Kidney glomerular epithelial cell (primary cell): ENCODE measurements at regions not wholly inside any gene's neighbourhood (a gene's known extent, or its start where the extent isn't known, plus 50 kb on each side); places are given as distances from the start of the nearest gene placed in this dataset.

ENCODE experiments used
- DNase-seq: peaks from one replicate; lab custom pipeline; 2025; lab: John Stamatoyannopoulos, UW

DNA sequence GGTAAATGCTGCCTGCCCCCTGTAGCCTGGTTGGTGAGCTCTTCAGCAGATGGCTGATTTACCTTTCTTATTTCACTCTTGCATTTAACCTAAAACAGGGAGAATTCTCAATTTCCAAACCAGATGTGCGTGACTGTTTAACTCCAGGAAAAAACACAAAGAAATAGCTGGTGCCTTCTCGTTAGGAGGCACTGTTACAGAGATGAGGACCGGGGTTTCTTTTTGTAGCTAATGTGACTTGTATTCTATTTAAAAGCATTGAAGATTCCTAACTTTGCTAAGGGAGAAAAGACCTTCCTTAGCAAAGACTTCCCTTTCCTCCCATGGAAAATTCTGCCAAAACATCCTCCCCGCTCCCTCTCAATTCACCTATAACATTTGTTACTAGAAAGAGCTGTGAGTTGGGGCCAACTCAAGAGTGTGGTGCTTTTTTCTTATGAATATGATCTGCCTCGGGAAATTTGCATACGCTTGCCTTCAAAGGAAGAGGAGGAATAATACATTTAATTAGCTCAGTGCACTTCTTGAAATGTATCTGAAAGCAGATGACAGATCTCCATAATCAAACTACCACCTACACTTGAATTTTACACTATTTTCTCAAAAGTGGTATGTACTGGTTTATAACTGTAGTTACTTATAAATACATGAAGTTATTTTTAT is 102.0 kb upstream of the ARID2 start:
- DNase-seq = no peak

DNA sequence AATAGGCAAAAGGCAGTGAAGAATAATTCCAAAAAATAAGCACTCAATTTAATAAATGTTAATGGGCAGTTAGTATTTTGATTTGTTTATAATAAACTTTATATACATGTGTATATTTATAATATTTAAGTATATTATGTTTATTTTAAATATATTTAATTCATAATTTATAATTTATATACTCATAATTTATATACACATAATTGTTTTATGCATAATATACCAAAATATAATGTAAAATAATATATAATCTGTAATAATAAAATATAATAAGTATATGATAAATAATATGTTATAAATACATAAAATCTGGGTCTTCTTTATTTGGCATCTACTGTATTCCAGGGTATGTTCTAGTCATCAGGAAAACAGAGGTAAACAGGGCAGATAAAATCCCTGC is 100.2 kb upstream of the ARID2 start:
- DNase-seq = no peak

DNA sequence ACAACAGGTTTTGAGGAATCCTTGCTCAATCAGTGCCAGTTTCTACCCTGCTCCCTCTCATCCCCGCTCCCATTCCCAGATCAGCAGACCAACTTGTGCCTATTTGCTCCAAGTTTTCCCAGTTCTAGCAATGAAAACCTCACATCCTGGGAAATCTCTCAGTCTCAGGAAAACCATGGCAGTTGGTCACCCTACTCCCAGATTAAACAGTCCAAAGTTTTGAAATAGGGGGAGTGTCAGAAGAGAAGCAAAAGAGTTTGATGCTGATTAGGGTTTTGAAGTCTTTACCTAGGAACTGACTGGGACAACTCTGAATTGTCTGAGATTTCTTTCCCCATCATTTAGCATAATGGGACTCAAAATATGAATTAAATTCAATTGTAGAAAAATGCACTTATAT is 95.8 kb upstream of the ARID2 start:
- DNase-seq = no peak

DNA sequence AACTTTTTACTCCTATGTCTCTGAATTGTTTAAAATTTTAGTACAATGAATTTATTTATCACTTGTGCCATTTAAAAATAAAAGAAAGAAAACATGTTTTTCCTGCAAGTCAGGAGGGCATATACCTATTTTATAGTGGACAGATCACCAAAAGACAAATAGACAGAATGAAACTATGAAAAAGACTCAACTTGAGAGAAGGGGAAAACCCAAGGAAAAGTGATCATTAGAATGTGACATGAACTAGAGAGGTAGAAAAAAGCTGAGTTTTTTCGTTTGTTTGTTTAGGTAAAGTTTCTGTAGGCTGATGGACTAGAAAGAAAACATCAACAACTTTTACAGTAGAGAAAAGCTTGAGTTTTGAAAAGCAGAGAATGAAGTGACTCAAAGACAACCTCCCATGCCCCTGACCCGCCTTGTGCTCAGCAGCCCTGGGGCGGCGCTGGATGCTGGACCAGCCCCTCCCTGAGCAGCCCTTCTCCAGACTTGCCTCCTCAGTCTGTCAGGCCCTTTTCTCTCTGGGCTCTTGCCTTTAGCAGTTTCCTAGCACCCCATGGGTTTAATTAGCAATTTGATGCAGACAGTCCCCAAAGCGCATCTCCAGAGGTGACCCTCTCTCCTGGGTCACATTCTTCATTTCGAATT is 95.1 kb upstream of the ARID2 start:
- DNase-seq = no peak

DNA sequence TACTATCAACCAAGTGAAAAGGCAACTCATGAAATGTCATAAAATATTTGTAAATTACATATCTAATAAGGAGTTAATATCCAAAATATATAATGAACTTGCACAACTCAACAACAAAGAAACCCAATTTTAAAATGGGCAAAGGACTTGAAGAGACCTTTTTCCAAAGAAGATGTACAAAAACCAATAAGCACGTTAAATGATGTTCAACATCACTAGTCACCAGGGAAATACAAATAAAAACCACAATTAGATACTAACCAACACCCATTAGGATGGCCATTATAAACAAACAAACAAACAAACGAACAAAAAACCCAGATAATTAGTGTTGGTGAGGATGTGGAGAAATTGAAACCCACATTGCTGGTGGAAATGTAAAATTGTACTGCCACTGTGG is 92.3 kb upstream of the ARID2 start:
- DNase-seq = no peak

DNA sequence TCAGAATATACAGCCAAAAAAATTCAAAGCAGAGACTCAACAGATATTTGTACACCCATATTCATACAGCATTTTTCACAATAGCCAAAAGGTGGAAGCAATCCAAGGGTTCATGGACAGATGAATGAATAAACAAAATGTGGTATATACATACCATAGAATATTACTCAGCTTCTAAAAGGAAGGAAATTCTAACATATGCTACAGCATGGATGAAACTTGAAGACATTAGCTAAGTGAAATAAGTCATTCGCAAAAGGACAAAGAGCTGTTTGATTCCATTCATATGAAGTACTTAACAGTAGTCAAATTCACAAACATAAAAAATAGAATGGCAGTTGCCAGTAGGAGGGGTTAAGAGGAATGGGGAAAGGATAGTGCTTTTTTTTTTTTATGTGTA is 91.8 kb upstream of the ARID2 start:
- DNase-seq = no peak

DNA sequence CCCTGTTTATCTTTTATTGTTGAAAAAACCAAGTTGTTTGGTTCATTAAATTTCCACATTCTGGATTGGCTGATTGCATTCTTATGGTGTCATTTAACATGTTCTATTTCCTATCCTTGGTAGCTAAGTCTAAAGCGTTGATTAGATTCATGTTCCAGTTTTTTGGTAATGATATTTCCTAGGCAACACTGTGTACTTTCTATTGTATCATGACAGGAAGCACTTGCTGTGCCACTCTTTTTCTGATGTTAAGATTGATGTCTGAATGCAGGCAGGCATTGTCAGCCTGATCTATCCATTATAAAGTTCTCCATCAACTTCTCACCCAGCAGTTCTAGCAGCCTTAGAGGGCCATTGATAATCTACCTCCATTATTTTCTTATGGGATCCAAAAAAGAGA is 91.1 kb upstream of the ARID2 start:
- DNase-seq = no peak

DNA sequence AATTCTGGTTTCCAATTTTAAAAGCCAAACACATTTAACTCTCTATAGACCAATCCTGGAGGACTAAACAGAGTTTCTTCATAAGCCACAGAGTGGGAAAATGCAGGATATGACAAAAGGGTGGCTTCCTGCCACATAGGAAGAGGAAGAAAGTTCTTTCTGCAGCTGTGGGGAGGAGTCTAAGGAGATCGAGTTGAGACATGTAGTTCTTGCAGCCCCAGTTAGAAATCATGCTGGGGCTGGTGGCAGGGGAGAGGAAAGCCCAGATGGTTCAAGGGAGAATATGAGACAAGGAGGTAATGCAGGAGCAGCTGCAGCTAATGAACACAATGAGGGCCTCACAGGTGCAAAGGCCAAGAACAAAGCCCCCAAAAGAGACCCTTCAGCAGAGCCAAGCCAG is 85.0 kb upstream of the ARID2 start:
- DNase-seq = no peak

DNA sequence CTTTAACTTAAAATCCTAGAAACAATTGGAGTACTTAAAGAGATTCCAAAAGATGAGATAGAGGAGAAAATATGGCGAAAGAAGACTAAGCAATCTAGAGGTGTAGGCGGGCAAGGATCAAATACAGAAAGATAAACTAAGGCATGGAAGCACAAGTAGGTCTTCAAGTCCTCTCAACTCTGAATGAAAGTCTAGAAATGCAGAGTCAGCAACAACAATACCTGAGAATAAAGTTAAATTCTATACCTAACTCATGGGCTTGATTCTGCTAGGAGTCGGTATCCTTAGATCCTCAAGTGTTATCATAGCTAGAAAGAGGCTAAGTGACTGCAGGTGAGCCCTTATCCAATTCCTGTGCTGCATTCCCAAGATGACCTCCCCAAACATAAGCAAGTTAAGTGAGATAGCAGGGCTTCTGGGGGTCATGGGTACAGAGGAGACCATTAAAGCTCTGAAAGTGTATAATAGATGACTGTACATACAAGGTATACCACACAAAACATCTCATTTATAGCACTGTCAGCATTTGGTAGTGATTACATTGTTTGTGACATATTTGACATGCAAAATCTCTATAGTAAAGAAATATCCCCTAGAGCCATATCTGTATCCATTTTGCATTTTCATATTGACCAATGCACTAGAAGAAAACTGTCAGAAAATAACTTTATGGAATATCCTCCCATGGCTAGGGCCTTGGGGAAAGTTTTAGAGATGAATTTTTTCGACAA is 82.5 kb upstream of the ARID2 start:
- DNase-seq = no peak

DNA sequence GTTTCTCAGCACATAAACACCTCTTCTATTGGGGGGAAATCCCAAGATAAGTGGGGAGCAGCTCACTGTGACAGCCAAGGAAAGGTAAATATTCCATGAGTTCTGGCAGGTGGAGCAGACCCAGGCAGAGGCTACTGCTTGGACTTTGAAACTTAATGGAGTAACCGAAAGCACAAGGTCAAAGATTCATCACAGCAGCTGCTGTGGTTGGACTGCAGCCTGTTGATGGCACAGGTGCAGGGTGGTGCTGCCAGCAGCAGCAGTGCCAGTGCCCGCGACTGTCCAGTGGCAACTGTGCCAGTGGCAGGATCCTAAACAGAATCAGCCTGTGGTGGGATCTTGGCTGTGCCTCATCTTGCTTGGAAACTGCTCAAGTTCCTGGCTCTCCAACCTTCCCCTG is 81.4 kb upstream of the ARID2 start:
- no peak for DNase-seq

DNA sequence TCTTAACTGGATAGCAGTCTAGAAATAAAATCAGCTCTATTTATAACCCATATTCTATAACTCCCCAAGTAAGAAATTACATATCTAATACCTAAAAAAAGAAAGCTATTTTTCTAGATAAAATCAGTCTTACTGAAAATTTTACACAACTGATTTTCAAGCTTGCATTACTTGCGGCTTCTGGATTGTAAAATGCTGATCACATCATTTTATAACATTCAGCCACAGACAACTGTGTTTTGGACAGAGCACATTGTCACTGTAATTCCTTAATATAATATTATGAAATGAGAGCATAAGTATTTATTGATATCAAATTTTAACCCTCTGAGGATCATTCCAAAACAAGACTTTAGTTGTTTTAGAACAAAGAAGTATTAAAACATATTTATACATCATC is 78.5 kb upstream of the ARID2 start:
- no peak for DNase-seq

DNA sequence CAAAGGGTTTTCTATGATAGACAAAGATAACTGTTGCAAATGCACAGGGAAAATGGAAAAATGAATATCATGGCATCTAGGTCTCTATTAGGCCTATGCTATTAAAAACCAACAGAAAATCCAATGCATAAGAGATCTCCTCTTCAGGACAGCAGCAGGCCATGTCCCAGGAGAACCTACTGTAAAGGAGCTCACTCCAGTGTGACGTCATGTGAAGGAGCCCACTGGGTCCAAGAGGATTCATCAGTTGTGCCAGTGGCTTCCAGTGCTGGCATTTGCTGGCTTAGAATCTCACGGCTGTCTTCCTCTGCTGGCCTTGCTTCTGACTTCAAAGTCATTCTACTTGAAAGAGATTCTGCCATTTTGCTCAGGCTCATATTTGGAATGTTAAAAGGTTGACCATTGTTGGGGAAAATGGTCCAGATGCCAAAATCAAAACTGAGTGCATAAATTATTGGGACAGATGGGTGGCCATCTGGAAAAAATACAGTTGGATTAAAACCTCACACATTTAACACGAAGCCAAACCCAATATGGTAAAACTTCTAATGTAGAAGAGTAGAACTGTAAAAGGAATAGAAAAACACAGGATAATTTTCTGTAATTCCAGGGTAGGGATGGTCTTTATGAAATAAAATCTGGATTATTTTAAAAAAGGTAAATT is 75.4 kb upstream of the ARID2 start:
- no peak for DNase-seq

DNA sequence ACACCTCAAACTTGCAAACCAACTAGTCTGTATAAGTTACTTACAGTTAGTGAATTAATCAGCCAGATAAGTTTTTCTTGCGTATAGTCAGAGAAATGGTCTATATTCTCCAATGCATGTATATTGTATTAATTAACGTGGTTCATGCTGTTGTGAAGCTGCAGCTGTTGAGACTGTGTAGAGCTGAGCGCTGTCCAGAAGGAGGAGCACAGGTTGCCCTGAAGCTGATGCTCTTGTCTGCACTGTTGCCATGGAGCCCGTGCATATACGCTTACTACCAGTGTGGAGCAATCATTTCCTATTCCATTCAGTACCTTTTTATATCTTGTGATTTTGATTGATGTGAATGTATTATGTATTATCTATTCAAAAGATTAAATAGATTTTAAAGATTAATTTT is 74.3 kb upstream of the ARID2 start:
- no peak for DNase-seq

DNA sequence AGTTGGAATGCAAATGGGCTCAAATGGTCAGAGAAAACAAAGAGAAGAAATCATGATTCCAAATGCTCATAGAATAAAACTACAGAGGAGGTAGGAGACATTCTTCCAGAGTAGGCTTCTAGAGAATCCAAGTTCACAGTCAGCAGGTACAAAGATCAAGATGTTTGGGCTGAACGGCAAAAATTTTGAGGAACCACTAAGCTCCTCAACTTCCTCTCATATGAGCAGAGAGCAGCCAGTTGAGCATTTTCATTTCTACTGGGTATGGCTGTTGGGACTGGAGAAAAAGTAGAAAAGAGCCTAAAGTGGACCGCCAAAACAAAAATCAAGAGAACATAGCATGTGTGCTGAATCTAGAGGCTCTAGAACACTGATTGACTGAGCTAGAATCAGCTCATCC is 73.8 kb upstream of the ARID2 start:
- DNase-seq = no peak

DNA sequence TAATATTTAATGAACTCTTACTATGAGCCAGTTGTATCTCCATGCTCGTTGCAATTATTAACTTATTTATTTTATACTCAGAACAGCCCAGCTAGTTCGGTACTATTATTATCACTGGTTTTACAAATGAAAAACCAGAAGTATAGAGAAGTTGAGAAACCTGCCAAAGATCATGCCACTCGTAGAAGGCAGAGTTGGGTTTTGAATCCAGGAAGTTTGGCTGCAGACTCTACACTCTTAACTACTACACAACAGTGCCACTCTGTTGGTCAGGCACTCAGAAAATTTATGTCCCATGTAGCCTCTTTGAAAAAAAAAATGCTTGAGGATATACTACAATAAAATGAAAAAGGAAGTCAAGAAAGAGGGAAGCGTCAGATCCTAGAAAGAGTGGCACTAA is 71.5 kb upstream of the ARID2 start:
- no peak for DNase-seq

DNA sequence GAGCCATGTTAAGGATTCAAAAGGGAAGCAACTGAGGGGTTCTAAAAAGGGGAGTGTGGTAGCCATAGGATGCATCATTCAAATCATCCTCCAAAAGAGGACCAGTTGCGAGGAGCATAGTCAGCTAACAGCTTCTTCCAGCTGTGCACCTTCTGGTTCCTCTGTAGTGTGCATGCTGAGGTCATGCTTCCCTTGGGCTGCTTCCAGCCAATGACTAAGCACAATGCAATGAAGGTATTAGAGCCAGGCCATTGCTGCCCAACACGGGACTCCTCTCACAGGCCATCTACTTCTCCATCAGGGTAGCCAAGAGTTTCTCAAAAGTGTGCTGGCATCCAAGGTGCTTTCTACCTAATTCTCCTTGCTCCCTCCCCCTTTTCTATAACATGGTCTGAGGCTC is 69.2 kb upstream of the ARID2 start:
- no peak for DNase-seq

DNA sequence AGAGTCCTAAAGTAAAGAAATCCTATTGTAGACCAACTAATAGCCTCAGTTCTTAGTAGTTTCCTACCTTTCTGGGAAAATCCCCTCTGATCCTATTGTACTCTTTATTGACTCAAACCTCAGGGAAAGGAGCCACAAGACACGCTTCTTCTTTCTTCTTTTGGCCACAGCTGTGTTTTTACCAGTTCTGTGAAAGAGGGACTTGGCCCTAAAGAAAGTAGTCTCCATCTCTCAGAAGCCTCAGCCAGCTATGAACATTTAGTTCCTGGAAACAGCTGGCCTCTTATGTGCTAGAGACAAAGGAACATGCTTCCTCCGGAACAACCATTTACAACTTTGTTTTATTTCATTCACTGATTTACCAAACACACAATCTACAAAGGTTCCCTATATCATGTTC is 66.1 kb upstream of the ARID2 start:
- no peak for DNase-seq

DNA sequence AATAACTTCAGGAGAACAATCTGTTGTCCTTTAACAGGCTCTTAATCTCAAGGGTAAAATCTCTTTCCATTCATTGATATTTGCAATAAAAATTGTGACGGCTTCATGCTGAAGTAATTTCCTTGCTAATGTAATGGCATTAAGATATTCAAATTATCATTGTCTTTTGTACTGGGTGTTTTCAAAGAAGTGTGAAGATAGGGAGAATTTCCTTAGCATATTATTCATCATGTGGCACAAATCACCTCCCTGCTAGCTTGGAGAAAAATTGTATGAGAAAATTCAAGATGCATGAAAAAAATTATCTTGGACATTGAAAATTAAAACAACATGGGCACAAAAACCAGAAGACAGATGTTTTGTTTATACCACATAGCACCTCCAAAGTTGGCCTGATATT is 63.6 kb upstream of the ARID2 start:
- DNase-seq = no peak

DNA sequence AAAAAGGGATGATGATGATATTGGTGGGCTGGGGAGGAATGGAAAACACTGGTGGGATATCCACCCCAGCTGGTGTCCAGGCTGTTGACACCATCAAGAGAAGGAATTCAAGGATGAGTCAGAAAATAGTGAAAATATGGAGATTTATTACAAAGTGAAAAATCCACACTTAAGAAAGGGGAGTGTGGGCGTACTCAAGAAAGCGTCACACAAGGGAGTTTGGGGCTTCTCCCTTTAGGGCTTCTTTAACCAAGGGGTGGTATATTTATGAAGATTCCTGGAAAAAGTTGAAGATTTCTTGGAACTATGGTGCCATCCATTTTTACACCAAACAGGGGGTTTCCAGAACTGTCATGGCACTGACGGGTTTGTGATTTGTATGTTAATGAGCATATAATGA is 63.1 kb upstream of the ARID2 start:
- no peak for DNase-seq

DNA sequence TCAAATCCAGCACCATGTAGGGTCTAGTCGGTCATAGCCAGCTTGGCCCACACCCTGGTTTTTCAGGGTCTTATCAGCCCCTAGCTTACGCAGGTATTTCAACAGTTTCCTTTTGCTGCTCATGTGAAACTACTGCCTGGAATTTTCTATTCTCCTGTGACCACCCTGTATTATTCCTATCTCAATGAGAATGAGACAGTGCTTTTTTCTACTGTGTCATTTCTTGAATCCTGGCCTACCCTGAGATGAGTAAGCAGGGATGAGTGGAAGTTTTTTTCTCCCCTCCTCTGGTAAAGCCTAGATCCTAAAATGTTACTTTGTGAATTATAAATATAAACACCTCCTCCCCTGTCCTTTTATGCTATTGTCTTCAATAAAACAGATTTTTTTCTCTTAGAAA is 62.7 kb upstream of the ARID2 start:
- DNase-seq = no peak

DNA sequence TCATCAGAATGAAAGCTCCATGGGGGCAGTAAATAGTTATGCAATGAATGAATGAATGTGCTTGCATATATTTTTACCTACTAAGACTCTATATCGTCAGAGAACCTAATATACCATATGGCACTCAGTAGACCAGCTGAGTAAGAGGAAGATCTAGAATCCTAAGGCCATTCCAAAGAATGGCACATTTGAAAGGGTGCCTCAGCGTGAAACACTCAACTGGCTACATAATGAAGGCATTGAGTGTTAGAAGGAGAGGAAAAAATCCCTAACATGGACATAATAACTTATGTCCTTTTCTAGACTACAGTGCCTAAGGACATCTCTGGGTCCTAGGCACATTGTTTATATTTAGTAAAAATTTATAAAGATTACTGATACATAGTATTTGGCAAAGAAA is 61.7 kb upstream of the ARID2 start:
- DNase-seq = no peak

DNA sequence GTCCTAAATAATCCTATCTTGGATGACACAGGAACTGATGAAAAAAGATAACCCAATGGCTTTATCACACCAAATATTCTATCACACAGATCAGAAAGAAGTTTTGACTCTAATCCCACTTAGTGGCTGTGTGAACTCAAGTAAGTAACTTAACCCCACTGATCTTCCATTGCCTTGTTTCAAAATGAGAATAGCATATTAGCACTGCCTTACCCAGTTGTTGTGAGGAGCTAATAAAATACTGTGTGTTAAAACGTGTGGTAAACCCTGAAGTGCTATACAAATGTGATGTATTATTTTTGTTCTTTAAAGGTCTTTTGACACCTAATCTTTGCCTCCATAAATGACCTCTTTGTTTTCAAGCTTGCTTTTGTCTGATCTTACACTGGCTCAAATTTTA is 60.9 kb upstream of the ARID2 start:
- DNase-seq = no peak

DNA sequence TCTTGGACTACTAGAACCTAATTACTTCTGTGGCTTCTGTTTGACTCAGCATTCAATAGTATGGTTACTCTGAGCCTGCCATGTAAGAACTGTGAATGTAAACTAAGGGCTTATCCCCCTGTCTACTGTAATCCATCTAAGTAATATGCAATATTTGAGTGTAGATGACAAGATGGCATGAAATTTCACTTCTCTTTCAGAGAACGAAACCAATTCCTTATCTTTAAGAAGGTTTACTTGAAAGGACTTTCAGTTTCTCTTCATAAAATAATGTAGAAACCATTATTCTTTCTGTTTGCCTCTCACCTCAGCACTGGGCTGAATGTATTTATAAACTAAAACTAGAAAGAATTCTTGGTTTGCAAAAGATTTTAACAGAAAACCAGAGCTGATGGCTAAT is 60.4 kb upstream of the ARID2 start:
- DNase-seq = no peak
